SU-DHL-6 (cell line): ENCODE measurements at regions not wholly inside any gene's neighbourhood (a gene's known extent, or its start where the extent isn't known, plus 50 kb on each side); places are given as distances from the start of the nearest gene placed in this dataset.

Experiments
- H2AFZ ChIP-seq: fragments of 200-600 bp; sonication (generic); 2 replicates; pipeline ENCODE4 v1.6.1; 2014; ENCODE audit warnings: low read depth, mild to moderate bottlenecking, moderate library complexity, mixed read lengths, antibody characterized with exemption, low read length; ENCODE audit not compliant: severe bottlenecking
- H3F3A ChIP-seq: fragments of 200-600 bp; shearing (Covaris generic); 2 replicates; pipeline ENCODE4 v1.6.0; 2016; ENCODE audit warnings: antibody characterized with exemption, mild to moderate bottlenecking; ENCODE audit not compliant: insufficient read depth
- H3K27ac ChIP-seq: fragments of 200-600 bp; sonication (generic); 2 replicates; pipeline ENCODE4 v1.5.1; 2016; ENCODE audit warnings: low read depth, mild to moderate bottlenecking, low read length, moderate library complexity, mixed read lengths
- H3K27me3 ChIP-seq: fragments of 200-600 bp; sonication (generic), shearing (Covaris generic); 2 replicates; pipeline ENCODE4 v1.6.0; 2014; ENCODE audit warnings: mild to moderate bottlenecking, low read length
- H3K36me3 ChIP-seq: fragments of 200-600 bp; sonication (generic); 2 replicates; pipeline ENCODE4 v1.6.1; 2014; ENCODE audit warnings: mild to moderate bottlenecking, low read length, mixed read lengths
- H3K4me2 ChIP-seq: fragments of 300-600, 200-600 bp; shearing (Covaris generic), sonication (generic); 2 replicates; pipeline ENCODE4 v1.6.0; 2014; ENCODE audit warnings: low read length, low read depth, mild to moderate bottlenecking; ENCODE audit not compliant: poor library complexity, severe bottlenecking
- H3K4me3 ChIP-seq: fragments of 200-600 bp; sonication (generic); 2 replicates; pipeline ENCODE4 v1.5.1; 2014; ENCODE audit warnings: antibody characterized with exemption, low read length, mild to moderate bottlenecking, mixed read lengths; ENCODE audit not compliant: insufficient read depth, poor library complexity, severe bottlenecking
- H3K79me2 ChIP-seq: fragments of 200-600 bp; sonication (generic); 2 replicates; pipeline ENCODE4 v1.6.1; 2014; ENCODE audit warnings: mild to moderate bottlenecking, low read length, moderate library complexity; ENCODE audit not compliant: insufficient read depth
- H3K9ac ChIP-seq: fragments of 200-600 bp; sonication (generic); 2 replicates; pipeline ENCODE4 v1.7.0; 2014; ENCODE audit warnings: mild to moderate bottlenecking, low read length
- H3K9me2 ChIP-seq: fragments of 200-600 bp; sonication (generic); replicated peaks from 2 replicates; pipeline ENCODE4 v1.6.1; 2014; ENCODE audit warnings: low read length; ENCODE audit not compliant: insufficient read depth
- H3K9me3 ChIP-seq: fragments of 200-600 bp; sonication (generic); 2 replicates; pipeline ENCODE4 v1.6.1; 2014; ENCODE audit warnings: low read length, mixed read lengths; ENCODE audit not compliant: insufficient read depth
- H4K20me1 ChIP-seq: fragments of 200-600 bp; sonication (generic); 2 replicates; pipeline ENCODE4 v1.6.1; 2014; ENCODE audit warnings: low read depth, mild to moderate bottlenecking, antibody characterized with exemption, low read length, moderate library complexity, mixed read lengths
- CTCF ChIP-seq: fragments of 200-600 bp; sonication (generic); IDR thresholded peaks from one replicate; pipeline ENCODE4 v1.5.1; 2017; ENCODE audit warnings: antibody characterized with exemption, mild to moderate bottlenecking, low read length, moderate library complexity; ENCODE audit not compliant: insufficient read depth, poor library complexity, severe bottlenecking
- EZH2phosphoT487 ChIP-seq: fragments of 200-600 bp; sonication (generic), shearing (Covaris generic); conservative IDR thresholded peaks from 2 replicates; pipeline ENCODE4 v1.6.1; 2018; ENCODE audit warnings: mild to moderate bottlenecking, antibody characterized with exemption, low read length, moderate library complexity, mixed read lengths

- no peaks in the 10 kb centered on the region for H3K36me3 ChIP-seq
- H3F3A ChIP-seq = no peaks in the 10 kb centered on the region
- no peak overlapping the region for H3K27ac ChIP-seq
- H3K4me2 ChIP-seq = no peak overlapping the region
- H3K9ac ChIP-seq = no peak overlapping the region
- no peak overlapping the region for H3K4me3 ChIP-seq
- H3K27me3 ChIP-seq = no peaks in the 10 kb centered on the region
- no peak for TF ChIP-seq EZH2phosphoT487
- no peak for TF ChIP-seq CTCF
- no peak overlapping the region for H2AFZ ChIP-seq
- no peaks in the 10 kb centered on the region for H4K20me1 ChIP-seq
- no peaks in the 10 kb centered on the region for H3K9me2 ChIP-seq
- H3K9me3 ChIP-seq = no peaks in the 10 kb centered on the region
- H3K79me2 ChIP-seq = no peaks in the 10 kb centered on the region
Observed at GRCh38 chr5:60207040-60207439, 313.5 kb upstream of the PDE4D start.

GRCh38 chr5:60206234-60206633, 312.7 kb upstream of the PDE4D start:
- Histone ChIP-seq H3K79me2 (no peaks in the 10 kb centered on the region), H4K20me1 (no peaks in the 10 kb centered on the region), H3K36me3 (no peaks in the 10 kb centered on the region), H3K9me3 (no peaks in the 10 kb centered on the region), H3K9me2 (no peaks in the 10 kb centered on the region), H3K4me3 (no peak overlapping the region), H3F3A (no peaks in the 10 kb centered on the region), H3K4me2 (no peak overlapping the region), H2AFZ (no peak overlapping the region), H3K27ac (no peak overlapping the region), H3K27me3 (no peaks in the 10 kb centered on the region), H3K9ac (no peak overlapping the region)
- TF ChIP-seq EZH2phosphoT487 (no peak), CTCF (no peak)

DNA sequence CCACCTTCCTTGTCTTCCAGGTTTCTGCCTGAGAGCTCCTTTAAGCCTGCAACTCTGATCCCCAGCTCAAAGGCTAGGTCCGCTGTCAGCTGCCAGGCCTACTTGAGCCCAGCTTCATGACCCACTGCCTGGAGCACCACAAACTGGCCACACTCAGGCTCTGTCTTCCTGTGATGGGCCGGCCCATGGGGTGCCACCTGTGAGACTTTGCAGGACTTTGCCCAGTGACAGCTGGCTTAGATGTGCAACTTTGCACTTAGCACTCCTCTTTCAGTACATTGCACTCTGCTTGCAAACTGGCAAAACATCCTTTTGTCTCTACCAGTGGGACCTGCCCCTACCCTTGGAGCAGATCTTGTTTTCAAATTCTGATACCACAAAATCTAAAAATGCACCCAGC, 311.5 kb upstream of the PDE4D start:
- Histone ChIP-seq H3K79me2 (no peaks in the 10 kb centered on the region), H3K9ac (no peak overlapping the region), H2AFZ (no peak overlapping the region), H3K9me2 (no peaks in the 10 kb centered on the region), H3K36me3 (no peaks in the 10 kb centered on the region), H3F3A (no peaks in the 10 kb centered on the region), H3K27me3 (no peaks in the 10 kb centered on the region), H3K27ac (no peak overlapping the region), H4K20me1 (no peaks in the 10 kb centered on the region), H3K4me2 (no peak overlapping the region), H3K9me3 (no peaks in the 10 kb centered on the region), H3K4me3 (no peak overlapping the region)
- TF ChIP-seq EZH2phosphoT487 (no peak), CTCF (no peak)
